Thoracic aorta (tissue), 2 donors: ENCODE measurements at regions not wholly inside any gene's neighbourhood (a gene's known extent, or its start where the extent isn't known, plus 50 kb on each side); places are given as distances from the start of the nearest gene placed in this dataset.

ENCODE experiments used
- ATAC-seq: fragments of 150-250 bp; one replicate; pipeline ENCODE4 v1.8.0; 2017; ENCODE audit warnings: low read depth; ENCODE audit not compliant: insufficient number of reproducible peaks, low FRiP score
- DNase-seq: peaks from one replicate; pipeline ENCODE4 v3.0.0-alpha.2; 2020; ENCODE audit warnings: low spot score
- H3K27ac ChIP-seq, 2 donors: fragments of 200-600 bp; sonication (generic); 1 replicate in 1 of 2; 2 replicates in 1 of 2; pipeline ENCODE4 v1.5.1; 2016; ENCODE audit warnings: mild to moderate bottlenecking in 2 of 2, moderate library complexity in 2 of 2
- H3K27me3 ChIP-seq: fragments of 200-600 bp; sonication (generic); replicated peaks from 2 replicates; pipeline ENCODE4 v1.6.0; 2016; ENCODE audit warnings: mild to moderate bottlenecking; ENCODE audit not compliant: insufficient read depth
- H3K36me3 ChIP-seq: fragments of 200-600 bp; sonication (generic); one replicate; pipeline ENCODE4 v1.5.1; 2016
- H3K4me1 ChIP-seq, 2 donors: fragments of 200-600 bp; sonication (generic); 1 replicate in 1 of 2; 2 replicates in 1 of 2; pipeline versions ENCODE4 v1.5.1 to v1.6.0; 2016; ENCODE audit warnings: low read depth in 2 of 2, mild to moderate bottlenecking in 1 of 2; ENCODE audit not compliant: control insufficient read depth in 1 of 2
- H3K4me3 ChIP-seq: fragments of 200-600 bp; sonication (generic); 2 replicates; pipeline ENCODE4 v1.5.1; 2016; ENCODE audit warnings: mild to moderate bottlenecking
- H3K9me3 ChIP-seq: fragments of 200-600 bp; sonication (generic); 2 replicates; pipeline ENCODE4 v1.5.1; 2016
- TF ChIP-seq, protein P1 (sequence below): fragments of 200-600 bp; sonication (generic); IDR thresholded peaks from one replicate; pipeline ENCODE4 v1.5.1; 2019; ENCODE audit warnings: antibody characterized with exemption

DNA sequence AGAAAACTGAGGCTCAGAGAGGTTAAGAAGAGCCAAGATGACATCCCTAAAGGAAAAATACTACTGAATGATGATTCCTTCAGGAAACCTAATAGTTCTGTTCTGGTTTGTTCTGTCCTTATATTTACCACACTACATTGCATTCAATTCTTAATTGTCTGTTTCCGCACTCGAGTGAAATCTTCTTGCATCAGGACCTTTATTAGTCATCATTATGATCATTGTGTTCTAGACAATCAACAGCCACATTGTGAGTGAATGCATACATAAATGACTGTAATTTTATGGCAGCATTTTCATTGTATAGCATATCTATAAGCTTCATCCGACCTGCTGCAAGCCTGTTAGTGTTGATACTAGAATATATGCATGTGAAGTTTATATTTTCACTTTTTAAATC lies 156.7 kb upstream of the FAM241A start:
- no peaks in the 10 kb centered on the region for H3K36me3 ChIP-seq
- no peaks in the 10 kb centered on the region for H3K4me1 ChIP-seq
- DNase-seq: no peak
- H3K9me3 ChIP-seq: no peaks in the 10 kb centered on the region
- ATAC-seq: no peak
- no peak overlapping the region for H3K4me3 ChIP-seq
- no peaks in the 10 kb centered on the region for H3K27me3 ChIP-seq
- H3K27ac ChIP-seq: no peak overlapping the region
- TF ChIP-seq, protein P1, sequence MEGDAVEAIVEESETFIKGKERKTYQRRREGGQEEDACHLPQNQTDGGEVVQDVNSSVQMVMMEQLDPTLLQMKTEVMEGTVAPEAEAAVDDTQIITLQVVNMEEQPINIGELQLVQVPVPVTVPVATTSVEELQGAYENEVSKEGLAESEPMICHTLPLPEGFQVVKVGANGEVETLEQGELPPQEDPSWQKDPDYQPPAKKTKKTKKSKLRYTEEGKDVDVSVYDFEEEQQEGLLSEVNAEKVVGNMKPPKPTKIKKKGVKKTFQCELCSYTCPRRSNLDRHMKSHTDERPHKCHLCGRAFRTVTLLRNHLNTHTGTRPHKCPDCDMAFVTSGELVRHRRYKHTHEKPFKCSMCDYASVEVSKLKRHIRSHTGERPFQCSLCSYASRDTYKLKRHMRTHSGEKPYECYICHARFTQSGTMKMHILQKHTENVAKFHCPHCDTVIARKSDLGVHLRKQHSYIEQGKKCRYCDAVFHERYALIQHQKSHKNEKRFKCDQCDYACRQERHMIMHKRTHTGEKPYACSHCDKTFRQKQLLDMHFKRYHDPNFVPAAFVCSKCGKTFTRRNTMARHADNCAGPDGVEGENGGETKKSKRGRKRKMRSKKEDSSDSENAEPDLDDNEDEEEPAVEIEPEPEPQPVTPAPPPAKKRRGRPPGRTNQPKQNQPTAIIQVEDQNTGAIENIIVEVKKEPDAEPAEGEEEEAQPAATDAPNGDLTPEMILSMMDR: no peak

DNA sequence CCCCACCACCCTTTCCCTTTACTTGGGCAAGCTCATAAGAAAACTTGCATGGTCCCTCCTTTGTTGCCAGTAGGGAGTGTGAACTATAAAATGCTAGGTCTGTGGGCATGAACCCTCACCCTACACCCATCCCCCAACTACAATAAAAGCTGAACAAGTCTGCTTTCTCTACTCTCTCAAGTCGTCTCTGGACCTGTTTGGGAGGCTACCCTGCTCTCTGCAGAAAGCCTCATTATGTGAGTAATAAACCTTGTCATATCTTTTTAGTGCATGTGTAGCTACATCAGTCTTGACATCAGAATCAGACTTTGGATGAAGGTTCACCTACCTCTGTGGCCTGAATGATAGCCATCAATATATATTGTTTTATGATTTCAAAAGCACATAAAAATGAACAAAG lies 155.4 kb upstream of the FAM241A start:
- ATAC-seq (no peak), DNase-seq (no peak)
- no peaks in the 10 kb centered on the region for H3K36me3 ChIP-seq
- no peak overlapping the region for H3K4me3 ChIP-seq
- no peaks in the 10 kb centered on the region for H3K9me3 ChIP-seq
- H3K4me1 ChIP-seq: no peaks in the 10 kb centered on the region
- H3K27me3 ChIP-seq: no peaks in the 10 kb centered on the region
- TF ChIP-seq, protein P1: no peak
- H3K27ac ChIP-seq: no peak overlapping the region

DNA sequence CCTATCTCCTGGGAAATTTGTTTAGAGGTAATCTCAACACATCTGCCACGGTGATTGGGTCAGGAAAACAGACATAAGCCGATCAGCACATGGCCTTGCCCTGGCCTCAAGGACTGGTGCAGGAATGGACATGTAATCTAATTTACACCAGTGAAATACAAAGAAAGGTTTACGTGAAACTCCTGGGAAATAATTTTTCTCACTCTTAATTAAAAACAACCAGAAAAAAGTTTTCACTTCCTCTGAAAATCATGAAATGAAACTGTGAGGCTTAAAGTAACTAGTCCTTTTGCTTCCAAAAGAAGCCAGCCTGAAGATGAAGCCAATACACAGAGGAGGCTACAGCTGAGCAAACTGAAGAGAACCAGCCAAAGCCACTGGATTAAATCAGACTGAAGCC lies 154.1 kb upstream of the FAM241A start:
- TF ChIP-seq, protein P1: no peak
- Histone ChIP-seq H3K36me3 (no peaks in the 10 kb centered on the region), H3K4me3 (no peak overlapping the region), H3K27me3 (no peaks in the 10 kb centered on the region), H3K4me1 (no peaks in the 10 kb centered on the region), H3K9me3 (no peaks in the 10 kb centered on the region), H3K27ac (no peak overlapping the region)
- ATAC-seq: no peak
- DNase-seq: no peak

DNA sequence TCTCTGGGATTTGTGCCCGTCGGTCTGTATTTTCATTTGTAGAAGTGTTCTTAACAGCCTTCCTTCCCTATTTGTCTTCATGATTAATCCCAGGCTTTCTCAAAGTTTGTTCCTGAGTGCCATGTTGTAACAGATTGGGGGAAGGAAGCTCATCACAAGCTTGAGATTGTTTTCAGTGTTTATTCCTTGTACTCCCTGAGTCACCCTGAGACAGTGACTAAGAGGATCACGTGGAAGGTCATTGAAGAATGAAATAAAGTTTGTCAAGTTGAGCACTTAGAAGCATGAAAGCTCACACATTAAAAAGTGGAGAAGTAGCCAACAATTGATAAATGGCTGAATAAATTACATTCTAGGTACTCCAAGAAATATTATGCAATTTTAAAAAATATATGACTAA lies 153.5 kb upstream of the FAM241A start:
- Histone ChIP-seq H3K27me3 (no peaks in the 10 kb centered on the region), H3K36me3 (no peaks in the 10 kb centered on the region), H3K9me3 (no peaks in the 10 kb centered on the region), H3K27ac (no peak overlapping the region), H3K4me3 (no peak overlapping the region), H3K4me1 (no peaks in the 10 kb centered on the region)
- no peak for ATAC-seq
- DNase-seq: no peak
- TF ChIP-seq, protein P1: no peak

DNA sequence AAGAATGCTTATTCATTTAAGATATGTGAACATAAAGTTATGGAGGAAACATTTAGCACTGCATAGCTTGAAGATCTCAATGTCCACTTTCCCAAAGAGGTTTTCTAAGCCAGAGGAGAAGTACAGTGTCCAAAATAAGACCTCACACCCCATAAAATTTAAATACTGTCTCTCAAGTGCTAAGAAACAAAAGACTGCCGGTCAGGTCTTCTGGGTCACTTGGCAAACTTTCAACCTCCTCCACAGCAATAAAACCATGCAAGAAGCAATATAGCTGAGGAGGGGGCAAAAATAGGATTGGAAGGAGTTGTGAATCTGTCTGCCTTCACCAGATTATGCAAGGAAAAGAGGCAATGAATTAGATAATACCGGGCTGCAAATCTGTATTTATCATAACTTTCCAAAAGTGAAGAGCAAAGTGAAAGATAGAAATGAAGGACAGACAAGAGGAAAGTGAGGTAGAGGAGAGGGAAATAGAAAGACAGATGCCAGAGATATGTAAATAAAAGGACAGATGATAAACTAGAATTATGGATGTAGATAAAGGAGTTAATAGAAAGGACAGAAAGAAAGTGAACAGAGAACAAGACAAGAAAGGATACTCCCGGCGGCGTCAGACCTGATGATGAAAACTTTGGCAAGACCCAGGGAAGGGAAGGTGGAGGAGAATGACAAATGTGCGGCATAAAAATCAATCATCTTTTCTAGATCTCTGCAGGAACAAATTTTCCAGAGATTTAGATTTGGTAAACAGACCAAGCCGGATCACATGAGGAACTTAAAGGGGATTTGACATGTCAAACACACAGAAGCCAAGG lies 152.7 kb upstream of the FAM241A start:
- H3K4me1 ChIP-seq: no peaks in the 10 kb centered on the region
- H3K4me3 ChIP-seq: no peak overlapping the region
- TF ChIP-seq, protein P1: no peak
- no peaks in the 10 kb centered on the region for H3K9me3 ChIP-seq
- H3K27me3 ChIP-seq: no peaks in the 10 kb centered on the region
- ATAC-seq (no peak), DNase-seq (no peak)
- H3K36me3 ChIP-seq: no peaks in the 10 kb centered on the region
- no peak overlapping the region for H3K27ac ChIP-seq
